ENCODE measurements at regions not wholly inside any gene's neighbourhood (a gene's known extent, or its start where the extent isn't known, plus 50 kb on each side); places are given as distances from the start of the nearest gene placed in this dataset.
A peak's percentile ranks its signal among the peaks of the same experiment; 100 is the strongest.
"Not testable (repeated sequence)": the region's sequence is repeated elsewhere in the genome, so short reads cannot be mapped to it uniquely, and the experiment has no call there.

DNA sequence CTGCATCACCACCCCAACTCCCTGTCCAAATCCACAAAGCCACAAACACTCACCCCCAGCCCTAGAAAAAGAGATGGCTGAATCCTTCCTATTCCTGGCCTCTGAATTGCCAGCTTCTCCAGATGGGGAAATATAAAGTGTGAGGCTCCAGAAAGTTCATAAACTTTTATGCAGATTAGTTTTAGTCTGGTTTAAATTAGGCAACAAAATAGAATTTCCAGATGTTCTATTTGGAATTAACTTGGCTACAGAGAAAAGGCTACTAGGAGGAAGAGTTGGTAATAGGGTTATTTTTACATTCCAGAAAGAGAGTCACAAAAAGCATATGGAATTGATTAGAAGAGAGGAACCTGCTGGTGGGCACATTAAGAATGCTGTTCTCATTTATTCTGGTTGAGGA, 56.0 kb downstream of the EN1 start:
- DNase-seq = no peak

DNA sequence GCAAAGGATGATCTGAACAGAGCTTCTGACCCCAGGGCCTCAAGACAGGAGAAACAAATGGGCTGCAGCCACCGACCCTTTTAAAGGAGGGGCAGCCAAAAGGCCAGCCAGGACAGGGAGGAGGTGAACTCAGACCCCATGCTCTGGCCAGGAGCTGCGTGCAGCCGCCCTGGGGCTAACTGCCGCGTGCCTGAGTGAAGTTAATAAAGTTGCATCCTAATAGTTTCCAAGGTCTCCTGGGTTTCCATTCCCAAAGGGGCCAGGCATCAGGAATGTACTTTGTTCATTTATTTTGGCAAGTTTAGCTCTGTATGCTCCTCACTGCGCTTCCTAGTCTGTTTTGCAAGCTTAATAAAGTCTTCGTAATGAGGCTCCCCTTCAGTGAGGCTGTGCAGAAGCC, 60.7 kb downstream of the EN1 start:
- no peak for DNase-seq

DNA sequence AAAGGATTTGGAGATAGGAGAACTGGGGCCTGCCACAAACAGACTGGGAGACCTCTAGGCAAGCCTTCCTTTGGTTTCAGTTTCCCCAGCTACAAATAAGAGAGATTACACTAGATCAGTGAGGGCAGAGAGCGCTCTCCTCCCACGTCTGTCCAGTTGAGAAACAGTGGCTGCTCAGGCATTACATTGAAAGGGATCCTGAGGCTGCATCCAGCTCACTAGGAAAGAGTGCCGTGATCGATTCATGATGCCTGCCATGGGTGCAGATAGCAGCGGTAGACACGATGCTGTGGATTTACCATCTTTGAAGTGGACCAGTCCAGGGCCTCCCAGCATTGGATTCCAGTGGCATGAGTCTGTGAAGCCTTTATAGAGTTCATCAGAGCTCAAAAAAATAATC, 62.6 kb downstream of the EN1 start:
- no peak for DNase-seq

DNA sequence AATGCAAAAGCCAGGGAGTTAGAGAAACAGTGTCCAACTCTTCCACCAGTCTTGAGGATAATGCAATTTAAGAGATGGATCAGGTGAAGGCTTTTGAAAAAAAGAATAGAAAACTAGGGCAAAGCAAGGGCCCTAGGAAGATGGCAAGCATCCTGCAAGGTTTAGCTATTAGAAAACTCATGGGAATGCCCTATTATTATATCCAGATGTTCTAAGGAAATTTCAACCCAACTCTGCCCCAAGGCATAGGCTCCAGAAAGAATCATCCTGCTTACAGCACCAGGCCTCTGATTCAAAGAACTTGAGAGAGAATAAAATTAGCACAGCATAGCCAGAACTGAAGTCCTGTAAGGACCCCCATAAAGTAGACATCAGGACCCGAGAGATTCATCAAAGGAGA, 68.1 kb downstream of the EN1 start:
- no peak for DNase-seq

DNA sequence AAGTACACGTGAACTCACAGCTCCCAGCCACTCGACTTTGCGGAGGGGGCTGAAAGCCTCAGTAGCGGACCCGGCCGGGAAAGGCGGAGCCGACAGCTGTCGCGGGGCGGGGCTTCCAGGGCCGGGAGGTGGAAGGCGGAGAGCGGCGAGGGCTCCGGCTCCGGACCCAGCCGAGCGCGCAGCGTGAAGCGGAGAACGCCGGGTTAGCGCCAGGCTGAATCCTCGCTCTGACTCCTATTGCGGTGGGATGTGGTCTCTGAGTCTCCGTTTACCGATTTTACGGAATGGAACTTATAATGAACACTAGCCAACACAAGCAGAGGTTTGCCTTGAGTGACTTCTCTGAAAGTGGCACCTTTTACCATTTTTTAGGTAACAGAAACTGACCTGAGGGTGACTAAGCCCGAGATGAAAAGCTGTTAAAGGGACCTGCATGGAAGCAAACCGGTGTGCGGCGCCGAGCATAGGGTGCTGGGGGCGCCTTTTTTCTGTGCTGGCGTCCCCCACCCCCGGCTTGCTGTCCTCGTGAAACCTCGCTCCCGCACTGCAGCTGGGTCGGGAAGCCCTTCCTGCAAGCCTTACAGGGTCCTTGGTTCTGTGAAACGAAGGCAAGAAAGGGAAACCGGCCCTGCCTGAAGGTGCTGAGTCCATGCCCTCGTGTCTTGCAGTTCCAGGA, 72.9 kb downstream of the EN1 start:
- DNase-seq = peak; percentile 32

DNA sequence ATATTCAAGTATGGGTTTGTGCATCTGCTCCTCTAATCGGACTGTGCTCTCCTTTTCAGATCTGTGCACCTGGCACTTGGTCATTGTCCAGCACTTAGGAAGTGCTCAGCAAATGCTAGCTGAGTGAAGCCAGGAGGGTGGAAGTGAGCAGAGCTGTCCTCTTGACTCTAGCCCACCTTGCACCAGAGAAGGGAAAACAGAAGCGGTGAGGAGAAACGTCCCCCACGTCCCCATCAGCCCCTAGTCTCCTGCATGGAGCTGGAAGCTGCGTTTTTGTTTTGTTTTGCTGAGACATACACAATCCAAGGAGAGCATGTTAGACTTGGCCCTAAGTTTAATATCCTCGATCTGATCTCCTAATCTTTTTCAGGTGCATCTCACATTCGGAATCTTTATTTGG, 73.6 kb downstream of the EN1 start:
- no peak for DNase-seq

DNA sequence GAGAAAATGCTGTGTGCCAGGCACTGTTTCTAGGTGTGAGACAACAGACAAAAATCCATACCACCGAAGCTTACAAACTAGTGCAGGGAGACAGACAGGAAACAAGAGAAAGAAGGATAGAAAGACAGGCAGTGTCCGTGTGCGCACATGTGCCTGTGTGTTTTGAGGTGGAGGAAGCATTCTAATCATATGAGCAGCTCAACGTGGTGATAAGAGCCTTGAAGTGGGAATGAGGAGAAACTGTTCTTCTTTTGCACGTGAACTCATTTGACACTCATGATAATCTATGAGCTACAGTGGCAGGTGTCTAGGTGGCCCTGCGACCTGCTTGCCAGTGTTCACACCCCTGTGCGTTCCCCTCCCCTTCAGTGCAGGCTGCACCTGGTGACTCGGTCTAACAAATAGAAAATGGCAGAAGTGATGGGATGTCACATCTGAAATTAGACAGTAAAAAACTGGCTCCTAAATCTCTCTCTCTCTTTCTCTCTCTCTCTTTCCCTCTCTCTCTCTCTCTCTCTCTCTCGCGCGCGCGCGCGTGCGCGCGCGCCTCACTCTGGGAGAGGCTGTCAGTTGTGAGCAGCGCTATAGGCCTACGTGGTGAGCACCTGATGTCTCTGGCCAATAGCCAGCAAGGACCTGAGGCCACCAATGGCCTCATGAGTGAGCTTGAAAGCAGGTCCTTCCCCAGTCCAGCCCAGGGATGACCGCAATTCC, 74.8 kb downstream of the EN1 start:
- DNase-seq = no peak

DNA sequence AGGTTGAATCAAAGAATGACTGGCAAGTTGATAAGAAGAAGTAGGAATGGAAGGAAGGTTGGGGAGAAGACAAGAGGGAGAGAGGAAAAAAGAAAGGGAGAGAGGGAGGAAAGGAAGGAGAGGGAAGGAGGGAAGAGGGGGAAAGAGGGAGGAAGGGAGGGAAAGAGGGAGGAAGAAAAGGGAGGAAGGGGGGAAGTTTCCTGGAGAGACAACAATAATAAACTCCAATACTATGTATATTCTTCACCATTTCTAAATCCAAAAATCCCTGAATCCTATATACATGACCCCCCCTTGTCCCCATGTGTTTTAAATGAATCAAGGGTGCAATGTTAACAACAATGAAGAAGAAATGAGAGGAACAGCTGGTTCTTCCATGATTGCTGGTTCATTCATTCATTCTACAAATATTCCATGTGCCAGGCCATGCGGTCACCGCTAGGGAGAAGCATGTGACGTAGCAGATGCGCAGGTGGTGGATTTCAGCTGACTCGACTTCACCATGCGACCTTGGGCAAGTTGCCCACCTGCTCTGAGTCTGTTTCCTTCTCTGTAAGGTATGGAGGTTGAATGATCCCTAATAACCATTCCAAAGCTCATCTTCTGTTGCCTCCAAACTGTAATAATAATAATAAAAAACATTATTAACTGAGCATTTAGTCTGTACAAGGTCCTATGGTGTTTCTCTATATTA, 77.6 kb downstream of the EN1 start:
- DNase-seq = no peak

DNA sequence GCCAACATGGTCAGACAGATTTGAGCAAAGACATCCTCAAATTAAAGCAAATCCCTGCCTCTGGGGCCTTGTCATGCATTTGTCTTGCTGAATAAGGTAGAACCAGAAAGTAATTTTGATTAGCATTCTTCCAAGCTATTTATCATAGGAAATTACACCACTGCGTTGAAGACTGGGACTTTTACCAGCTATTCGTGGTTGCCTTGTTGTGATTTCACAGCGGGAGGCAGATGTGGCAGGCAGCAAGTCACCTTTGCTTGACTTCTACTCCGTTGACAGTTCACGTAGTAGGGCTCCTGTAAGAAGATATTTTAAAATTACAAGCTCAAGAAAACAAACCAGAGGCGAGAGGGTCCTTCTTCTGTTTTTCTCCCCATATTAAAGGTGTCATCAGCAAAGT, 80.6 kb downstream of the EN1 start:
- no peak for DNase-seq

DNA sequence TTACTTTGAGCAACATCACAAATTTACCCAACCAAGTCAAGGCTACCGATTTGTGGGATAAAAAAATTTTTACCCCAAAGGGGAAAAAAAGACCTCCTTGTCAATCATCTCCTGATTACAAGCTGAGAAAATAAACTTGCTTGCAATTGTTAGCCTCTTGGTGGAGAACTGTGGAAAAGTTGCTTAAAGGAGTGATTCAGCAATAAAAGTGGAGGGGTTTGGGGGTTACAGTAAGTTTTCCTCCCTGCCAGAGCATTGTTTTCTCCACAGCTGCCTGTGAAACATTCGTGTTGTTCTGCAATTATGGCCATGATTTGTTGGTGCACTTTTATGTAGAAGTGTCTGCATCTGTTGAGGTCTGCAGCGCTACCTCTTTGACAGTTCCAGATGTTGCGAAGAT, 82.6 kb downstream of the EN1 start:
- no peak for DNase-seq

DNA sequence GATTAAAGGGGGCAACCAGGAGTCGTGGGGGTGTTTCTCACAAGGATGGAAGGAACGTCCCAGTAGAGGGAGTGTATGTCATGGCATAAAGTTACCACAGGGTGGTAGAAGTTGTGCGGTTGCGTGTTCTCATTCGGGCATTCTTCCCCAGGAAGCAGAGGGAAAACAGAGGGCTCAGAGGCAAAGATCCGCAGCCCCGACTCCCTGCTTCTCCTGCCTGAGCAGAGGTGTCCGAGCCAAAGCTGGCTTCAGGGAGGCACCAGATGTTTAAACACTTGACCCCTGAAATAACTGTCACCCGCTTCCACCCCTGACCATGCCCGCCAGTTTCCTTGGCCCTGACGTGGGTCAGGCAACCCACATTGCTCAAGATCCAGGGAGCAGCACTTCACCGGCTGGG, 83.7 kb downstream of the EN1 start:
- DNase-seq = no peak

DNA sequence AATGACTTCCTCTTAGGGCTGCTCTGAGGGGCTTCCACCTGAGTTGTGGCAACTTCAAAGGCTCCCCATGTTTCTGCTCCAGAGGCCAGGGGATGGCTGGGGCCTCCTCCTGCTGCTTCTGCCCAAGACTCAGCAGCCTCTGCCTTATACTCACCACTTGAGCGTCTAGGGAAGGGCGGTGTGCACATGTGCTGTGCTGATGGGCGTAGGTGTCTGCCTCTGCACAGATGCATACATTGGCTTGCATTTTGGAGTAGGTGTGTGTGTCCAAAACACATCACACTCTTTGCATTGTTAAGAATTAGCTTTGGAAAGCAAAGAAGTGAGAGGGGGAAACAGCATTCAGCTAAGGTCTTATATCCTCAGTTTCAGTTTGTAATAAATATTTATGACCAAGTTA, 85.2 kb downstream of the EN1 start:
- no peak for DNase-seq

DNA sequence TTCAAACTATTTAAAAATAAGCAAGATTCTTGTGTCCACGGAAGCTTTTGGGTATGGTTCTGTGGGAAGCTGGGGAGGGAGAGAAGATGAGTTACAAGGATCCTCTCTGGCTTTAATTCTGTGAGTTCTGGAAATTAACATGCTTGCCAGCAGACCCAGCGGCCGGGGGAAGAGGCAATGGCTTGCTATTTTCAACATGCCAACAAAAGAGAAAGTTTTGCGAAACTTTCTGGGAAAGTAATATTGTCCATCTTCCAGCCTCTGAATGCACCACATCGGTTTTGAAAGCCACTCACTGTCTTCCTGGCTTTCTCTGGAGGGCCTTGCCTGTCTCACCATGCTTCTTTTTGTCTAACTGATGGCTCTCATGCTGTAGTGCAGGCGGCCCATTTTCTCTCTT, 85.7 kb downstream of the EN1 start:
- DNase-seq = no peak

DNA sequence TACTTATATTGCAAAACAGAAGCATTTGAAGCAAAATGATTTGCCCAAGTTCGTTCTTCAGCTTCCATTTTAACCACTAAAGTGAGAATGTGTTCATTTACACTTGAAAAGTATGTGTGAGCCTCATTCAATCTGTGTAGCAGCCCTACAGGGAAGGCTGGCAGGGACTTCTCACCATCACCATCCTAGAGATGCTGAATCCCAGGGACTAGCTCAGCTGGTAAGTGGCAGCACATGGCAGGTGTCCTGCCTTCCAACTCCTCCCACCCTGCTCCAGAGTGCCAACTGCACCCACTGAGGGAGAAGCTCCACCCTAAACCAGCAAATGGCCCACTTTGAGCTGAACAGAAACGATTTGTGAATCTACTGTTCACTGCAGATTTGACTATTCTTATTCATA, 91.5 kb downstream of the EN1 start:
- DNase-seq = no peak

DNA sequence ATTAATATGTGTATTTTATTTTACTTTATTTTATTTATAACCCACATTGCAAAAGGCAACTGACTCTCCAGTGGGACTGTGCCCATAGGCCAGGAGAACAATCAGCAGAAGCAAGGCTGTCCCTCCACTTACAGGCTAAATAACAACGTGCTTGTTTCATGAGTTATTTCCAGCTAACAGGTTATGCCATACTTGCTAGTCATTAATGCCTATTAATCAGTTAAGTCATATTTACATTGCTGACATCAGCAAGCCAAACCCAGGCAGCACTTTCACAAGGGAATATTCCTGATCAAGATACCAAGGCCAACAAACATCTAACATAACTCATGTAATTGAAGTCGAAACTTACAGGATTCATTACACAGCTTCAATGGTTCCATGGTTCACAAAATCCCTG, 92.1 kb downstream of the EN1 start:
- DNase-seq = no peak

DNA sequence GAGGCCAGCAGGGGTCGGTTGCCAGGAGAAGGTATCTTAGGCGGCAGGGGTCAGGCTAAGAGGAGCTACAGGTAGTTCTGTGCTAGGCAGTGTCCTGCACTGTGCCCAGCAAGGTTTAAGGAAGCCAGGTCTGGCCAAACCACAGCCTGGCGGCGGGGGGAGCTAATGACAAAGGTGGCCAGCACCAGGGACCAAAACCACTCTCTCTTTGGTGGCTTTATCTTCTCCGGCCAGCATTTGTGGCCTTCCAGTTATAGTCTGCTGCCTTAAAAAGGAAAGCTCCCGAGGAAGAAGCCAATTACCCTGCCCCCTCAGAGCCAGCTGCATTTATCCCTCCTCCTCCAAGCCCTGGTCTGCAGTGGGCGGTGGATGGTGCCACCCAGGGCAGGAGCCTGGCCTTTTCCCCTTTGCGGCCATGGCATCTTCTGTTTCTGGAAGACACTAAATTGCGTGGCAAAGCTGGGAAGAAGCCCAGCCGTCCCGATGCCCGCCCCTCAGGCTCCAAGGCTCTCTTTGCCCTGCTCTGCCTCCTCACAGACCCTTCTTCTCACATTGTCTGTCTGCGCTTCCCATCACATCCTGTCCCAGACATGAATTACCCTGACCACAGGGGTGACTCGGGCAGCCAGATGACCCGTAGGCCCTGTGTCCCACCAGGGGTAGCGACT, 94.6 kb downstream of the EN1 start:
- DNase-seq = no peak

DNA sequence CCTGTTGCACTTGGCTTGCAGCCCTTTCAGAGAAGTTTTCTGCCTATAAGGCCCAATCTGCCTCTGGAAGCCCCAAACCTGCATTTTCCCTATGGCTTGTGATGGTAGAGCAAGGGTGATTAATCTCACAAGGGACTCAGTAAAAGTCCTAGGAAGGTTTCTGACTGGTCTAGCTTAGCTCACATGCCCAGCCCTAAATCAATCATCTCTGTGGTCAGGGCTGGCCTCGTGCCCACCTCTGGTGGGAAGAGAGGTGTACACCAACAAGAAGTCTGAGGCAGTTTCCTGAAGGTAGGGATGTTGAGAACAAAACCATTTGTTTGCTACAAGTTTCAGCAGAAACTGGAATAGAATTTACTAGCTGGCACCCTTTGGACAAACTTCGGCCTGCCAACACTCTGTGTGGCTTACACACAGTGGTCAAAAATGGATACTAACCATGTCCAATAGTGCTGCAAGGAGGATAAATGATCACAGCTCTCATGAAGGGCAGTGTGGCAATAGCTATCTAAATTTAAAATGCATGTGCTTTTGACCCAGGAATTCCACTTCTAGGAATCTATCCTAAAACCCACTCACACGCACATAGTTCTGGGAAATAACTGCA, 96.4 kb downstream of the EN1 start:
- no peak for DNase-seq

DNA sequence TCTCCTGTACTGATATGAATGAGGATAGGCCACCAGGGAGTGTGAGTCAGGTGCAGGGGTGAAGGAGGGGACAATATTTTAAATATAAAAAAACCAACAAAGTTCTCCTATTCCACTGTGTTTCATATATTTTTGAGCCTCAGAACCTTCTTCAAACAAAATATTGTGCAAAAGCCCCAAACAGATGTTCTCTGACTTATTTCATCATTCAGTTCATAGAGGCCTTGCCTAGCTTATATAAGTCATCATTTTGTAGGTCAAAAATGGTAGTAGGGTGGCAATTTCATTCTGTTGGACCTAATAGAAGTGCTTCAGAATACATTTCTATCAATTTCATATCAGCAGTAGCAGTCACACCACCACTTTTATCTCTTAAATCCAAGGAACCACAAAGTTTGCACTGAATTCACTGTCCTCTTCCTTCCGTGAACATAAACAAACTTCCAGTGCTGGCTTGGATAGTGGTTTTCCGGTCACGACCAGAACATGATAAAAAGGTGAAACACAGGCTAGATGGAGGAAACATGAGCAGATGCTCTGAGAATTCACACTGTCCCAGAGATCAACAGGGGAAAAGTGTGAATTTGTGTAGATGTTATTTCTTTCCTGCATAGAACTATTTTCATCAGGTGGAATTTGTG, 99.1 kb downstream of the EN1 start:
- DNase-seq = no peak

DNA sequence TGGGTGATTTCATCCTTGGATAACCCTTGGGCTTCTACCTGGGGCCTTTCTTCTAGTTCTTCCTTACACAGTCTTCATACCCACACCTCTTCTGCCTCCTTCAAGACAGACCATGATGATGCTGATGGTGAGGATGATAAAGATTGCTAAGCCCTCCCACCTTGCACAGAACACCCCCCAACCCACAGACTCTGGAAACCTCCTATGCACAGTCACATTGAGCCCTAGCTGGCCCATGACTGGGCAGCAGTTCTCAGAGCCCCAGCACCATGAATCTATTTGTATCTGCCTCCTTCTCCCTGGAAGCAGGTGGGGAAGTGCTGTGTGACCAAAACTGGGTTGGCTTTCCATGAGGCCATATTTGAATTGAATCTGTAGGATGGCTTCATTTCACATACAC, 99.8 kb downstream of the EN1 start:
- DNase-seq = no peak

DNA sequence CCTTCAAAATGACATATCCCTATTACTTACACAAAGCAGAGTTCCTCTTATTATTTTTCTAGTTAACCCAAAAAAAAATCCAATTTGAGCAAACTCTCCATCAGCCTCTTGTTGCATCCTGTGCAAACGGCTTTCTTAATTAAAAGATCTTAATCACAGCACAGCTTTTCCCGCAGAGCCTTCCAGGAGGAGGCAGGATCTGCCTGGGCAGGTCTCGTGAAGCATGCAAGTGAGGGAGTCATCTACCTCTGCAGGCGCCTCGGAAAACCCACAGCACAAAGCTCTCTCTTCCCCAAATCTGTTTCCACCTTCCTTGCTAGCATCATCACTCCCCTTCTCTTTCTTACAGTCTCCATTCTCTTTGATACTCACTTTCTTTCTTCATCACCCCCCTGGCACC, 100.4 kb downstream of the EN1 start:
- no peak for DNase-seq

DNA sequence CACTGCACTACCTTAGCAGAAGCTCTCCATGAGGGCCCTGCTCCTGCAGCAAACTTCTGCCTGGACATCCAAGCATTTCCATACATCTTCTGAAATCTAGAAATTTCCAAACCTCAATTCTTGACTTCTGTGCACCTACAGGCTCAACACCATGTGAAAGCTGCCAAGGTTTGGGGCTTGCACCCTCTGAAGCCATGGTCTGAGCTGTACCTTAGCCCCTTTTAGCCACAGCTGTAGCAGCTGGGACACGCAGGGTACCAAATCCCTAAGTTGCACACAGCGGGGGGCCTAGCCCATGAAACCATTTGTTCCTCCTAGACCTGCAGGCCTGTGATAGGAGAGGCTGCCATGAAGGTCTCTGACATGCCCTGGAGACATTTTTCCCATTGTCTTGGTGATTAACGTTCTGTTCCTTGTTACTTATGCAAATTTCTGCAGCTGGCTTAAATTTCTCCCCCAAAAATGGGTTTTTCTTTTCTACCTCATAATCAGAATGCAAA, 102.7 kb downstream of the EN1 start:
- DNase-seq = not testable (repeated sequence)

DNA sequence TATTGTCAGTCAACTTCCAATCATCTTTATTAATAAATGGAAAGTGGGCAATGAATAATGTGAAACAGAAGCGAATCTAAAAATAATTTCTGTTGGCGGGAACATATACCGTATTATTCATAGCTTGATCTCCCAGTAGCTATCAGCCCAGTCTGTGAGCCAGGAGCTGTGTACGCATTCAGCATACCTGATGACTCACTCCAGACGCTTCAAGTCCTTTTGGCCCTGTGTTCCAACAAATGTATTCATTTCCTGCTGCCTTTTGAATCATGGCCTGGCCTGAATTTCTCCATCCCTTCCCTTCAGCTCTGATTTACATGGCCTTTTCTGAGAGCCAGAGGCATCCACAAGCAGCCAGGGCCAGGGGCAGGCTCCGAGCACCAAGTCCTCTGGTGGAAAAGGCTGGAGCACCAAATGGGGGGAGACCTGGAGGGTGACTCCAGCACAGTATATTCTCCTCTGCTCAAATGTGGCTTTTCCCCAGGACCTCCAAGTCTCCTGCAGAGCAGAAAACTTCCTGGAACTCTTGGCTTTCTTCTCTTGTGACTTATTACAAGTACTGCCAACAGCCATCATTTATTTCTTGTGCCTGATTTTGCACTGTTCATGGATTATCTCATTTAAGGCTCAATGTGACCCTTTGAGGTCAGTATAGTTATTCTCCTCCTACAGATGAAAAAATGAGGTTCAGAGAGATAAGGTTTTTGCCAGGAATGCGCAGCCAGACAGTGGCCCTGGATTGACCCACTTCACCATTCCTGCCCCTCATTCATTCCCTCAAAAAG, 108.7 kb downstream of the EN1 start:
- DNase-seq = peak; percentile 93

All from EL (cell line).